Colon (tissue), 2 donors: ENCODE measurements at regions not wholly inside any gene's neighbourhood (a gene's known extent, or its start where the extent isn't known, plus 50 kb on each side); places are given as distances from the start of the nearest gene placed in this dataset.

Experiments used
- FAIRE-seq: peaks from 2 replicates; lab custom pipeline; 2012; peaks lifted over from hg19 to GRCh38; lab: Jason Lieb, UNC
- donor health status: control.
- donor health status: control.

DNA sequence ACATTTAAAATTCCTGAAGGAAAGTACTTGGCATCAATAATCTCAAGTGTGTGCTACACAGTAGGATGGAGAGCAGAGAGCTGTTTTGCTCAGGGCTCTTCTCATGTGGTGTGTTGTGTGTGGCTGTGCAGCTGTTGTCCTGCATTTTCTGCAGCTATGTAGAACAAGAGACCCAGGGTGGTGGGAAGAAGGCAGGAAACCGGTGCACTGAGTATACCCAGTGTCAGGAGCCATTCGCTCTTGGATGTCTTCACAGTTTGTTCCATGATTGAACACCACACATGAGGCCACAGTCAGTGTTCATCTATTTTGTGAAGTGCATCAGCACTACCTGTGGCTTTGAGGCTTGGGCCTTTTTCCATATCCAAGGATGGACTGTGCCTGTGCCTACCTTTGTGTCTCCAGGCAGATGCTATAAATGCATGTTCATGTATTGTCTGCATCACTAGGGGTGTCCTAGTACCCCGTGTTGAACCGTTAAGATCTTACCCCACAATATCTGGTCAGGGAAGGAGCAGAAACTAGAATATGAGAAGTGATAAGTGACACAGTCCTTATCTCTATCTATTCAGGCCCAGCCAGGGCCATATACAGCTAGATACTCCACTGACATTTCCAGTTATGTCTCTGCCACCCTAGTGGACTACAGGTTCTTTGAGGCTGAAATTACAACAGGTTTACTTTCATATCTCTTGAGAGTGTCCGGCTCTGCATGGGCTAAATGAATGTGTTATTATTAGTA lies 194.3 kb downstream of the NR2F2 start:
- no peak for FAIRE-seq

DNA sequence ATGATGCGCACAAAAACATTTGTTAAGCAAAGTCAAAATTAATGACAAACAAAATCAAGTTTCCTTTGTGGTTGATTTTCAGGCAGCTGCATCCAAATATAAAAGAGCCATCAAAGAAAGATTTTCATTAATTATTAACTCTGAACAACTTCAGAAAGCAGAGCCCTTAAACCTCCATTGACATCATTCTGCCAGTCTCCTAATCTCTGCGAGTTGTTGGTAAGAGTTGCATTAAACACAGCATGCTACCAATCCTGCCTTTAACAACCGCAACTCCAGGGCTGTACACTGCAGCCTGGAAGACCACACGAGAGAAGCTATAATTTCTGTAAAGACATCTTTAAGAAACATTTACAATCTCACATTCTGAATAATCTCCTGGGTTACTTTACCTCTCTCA lies 204.6 kb downstream of the NR2F2 start:
- no peak for FAIRE-seq

GRCh38 chr15:96538491-96538890 lies 208.0 kb downstream of the NR2F2 start:
- FAIRE-seq = no peak

DNA sequence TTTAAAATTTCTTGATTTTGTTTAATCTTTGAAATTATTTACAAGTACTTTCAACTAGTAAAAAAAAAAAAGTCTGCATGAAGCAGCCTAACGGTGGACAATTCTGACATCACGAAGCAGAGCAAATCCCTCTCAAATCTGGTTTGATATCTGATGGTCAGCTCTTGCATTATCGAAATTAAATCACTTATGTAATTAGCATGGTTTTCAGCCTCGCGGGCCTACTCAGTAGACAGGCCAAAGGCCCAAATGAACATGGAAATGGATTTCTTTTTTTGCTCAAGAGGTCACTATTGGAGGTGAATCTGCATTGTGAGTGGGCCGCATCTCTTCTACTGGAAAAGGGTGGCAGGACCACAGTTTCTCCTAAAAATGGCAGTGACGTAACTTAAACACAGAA lies 209.8 kb downstream of the NR2F2 start:
- no peak for FAIRE-seq

DNA sequence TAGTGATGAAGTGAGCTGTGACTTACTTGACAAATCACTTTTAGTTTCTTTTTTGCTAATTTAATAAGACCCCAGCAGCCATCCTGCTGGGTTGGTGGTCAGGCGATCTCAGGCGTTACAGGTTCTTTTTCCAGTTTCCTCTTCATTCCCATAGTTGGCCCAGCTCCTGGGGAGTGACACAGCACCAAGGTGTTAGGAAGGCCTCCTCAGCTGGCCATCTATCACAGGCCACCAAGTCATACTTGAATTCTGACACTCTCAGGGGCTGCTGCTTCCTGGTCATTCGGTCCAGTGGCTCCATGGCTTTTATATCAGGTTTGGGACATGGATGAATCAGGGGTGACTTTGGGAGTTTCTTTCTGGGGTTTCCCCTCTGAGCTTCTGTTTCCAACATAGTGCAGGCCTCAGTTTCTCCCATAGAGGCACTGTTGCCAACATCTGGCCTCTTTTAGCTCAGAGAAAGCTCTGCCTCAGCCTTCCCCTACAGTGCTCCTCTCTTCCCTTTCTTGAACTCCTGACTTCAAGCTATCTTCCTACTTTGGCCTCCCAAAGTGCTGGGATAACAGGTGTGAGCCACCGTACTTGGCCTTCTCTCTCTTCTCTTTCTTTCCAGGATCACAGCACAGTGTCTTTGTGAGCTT lies 211.8 kb downstream of the NR2F2 start:
- no peak for FAIRE-seq

DNA sequence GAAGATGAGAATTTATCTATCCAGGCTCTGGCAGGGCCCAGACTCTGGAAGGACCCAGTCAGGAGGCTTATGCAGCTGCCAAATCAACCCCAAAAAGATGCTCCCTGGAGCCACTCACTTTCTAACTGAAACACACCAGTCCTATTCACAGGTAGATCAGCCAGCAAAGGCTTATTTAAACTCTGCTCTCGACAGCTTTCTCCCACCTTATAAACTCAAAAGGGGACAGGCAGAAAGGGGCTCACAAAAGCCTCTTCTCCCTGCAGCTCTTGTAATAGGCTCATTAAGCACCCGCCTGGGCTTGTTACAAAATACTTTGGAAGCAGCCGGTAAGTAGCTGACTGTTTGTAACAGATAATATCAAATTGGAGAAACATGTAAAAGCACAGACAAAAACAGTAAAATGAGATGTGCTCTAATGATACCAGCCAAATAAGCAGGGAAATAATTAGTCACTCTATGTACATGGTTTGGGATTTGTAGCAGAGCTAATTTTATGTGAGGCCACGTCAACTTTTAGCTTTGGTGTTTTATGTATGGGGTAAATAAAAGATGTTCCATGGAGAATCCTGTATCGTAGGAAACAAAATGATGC lies 213.8 kb downstream of the NR2F2 start:
- no peak for FAIRE-seq

GRCh38 chr15:96549136-96549535 lies 218.6 kb downstream of the NR2F2 start:
- no peak for FAIRE-seq

GRCh38 chr15:96551196-96551595 lies 220.7 kb downstream of the NR2F2 start:
- FAIRE-seq = no peak

GRCh38 chr15:96551722-96552121 lies 221.2 kb downstream of the NR2F2 start:
- no peak for FAIRE-seq

DNA sequence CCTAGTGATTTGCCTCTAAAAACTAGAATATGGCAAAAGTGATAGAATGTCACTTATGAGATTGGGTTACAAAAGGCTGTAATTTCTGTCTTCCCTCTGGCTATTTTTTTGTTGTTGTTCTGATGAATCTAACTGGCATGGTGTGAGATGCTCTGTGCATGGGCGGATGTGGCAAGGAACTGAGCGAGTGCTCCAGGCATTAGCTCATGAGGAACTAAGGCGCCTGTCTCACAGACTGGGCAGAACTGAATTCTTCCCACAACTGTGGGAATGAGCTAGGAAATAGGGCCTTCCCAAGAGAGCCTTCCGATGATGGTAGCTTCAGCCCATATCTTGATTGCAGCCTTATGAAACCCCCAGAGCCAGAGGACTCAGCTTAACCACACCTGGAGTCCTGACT lies 222.5 kb downstream of the NR2F2 start:
- FAIRE-seq = no peak

- FAIRE-seq = no peak
These were observed 223.0 kb downstream of the NR2F2 start for GRCh38 chr15:96553451-96553850.

GRCh38 chr15:96553931-96554330 lies 223.4 kb downstream of the NR2F2 start:
- no peak for FAIRE-seq

DNA sequence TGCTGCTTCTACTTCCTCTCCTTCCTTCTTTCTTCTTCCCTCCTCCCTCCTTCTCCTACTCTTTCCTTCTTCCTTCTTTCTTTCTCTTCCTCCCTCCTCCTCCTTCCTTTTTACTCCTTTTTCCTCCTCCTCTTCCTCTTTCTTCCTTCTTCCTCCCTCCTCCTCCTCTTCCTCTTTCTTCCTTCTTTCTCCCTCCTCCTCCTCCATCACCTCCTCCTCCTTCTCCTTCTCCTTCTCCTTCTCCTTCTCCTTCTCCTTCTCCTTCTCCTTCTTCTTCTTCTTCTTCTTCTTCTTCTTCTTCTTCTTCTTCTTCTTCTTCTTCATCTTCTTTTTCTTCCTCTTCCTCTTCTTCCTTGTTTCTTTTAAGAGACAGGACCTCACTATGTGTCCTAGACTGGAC lies 224.0 kb downstream of the NR2F2 start:
- no peak for FAIRE-seq

GRCh38 chr15:96559087-96559486 lies 228.6 kb downstream of the NR2F2 start:
- FAIRE-seq = no peak

DNA sequence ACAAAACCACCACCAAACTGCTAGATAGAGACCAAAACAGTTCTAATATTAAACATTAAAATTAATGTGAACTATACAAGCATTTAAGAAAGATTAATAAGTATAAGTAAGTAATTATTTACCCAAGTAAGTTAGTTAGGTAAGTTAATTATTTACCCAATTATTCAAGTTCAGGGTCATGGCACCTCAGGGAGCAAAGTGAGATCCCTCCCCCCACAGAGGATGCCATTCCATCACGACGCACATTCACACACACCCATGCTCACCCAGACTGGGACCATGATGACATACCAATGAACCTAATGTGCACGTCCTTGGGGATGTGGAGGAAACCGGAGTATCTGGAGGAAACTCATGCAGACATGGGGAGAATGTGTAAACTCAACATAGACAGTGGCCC lies 229.1 kb downstream of the NR2F2 start:
- FAIRE-seq = no peak

GRCh38 chr15:96560246-96560895 lies 229.9 kb downstream of the NR2F2 start:
- FAIRE-seq = no peak

- FAIRE-seq = no peak
These were observed 231.1 kb downstream of the NR2F2 start for GRCh38 chr15:96561593-96561992.

GRCh38 chr15:96564546-96564945 lies 234.0 kb downstream of the NR2F2 start:
- no peak for FAIRE-seq

DNA sequence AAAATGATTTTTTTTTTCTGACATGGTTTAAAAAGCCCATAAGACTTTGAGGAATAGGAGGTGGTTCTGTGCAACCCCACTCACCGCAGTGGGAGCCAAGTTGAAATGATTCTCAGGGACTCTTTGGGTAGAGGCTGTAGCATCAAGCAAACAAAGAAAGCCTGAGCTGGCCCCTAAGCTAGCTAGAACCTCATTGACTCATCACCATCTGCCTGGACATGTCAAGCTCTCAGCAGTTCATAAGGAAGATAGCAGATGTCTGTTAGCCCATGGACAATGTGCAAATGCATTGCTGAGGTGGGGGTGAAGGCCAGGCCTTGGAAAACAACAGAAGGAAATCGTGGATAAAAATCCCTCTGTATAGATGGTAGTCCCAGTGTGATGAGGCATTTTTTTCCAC lies 234.8 kb downstream of the NR2F2 start:
- FAIRE-seq = no peak

DNA sequence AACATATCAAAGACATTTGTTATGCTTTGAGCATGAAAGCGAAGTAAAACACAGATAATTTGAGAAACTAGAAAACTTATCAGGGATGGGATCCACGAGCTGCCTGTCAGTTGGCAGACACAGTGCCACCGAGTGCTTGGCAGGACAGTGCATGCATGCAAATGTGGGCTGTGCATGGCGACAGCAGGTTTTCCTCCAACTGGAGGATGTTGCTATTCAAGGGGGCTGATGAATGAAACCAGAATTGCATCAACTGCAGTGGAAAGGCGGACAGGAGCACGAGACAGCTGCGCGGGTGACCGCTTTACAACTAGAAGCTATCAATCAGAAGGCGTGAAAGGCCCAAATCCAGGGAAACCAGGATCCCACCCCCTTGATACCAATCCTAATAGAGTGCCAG lies 244.3 kb downstream of the NR2F2 start:
- no peak for FAIRE-seq

DNA sequence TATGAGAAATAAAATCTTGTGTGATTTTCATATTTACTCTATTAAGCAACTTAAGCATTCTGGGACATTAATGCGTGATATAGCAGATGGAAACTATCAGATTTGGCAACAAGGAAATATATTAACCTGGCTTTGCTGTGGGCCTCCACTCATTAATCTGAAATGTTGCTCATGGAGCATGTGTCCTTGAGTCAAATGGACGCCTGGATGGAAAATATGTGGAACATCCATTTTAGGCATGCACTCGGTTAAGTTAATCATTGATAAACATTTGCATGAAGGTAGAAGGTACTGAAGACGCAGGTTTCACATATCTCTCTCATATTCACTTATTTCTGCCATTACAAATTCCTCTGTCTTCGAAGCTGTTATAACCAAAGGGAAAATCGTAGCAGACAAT lies 246.1 kb downstream of the NR2F2 start:
- FAIRE-seq = no peak

- no peak for FAIRE-seq
These were observed 247.9 kb downstream of the NR2F2 start for GRCh38 chr15:96578393-96578792.

DNA sequence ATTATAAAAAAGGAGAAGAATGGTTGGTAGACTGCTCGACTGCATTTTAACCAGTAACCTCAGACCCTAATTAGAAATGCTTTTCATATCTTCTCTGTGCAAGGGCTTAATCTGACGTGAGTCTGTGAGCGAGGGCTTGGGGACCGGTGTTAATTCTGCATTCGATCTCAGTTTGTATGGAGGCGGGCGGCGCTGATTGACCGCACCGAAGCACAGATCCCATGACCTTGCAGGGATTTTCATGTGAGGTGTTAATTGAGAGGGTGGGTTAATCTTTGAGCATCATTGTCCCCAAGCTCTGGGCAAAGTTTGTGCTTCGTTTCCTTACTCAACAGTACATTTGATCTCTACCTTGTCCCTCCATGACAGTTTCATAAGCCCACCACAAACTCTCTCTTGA lies 250.9 kb downstream of the NR2F2 start:
- no peak for FAIRE-seq
